Activated T-cell treated with anti-CD3 and anti-CD28 coated beads, Interleukin-2, amount 50 U/mL, for 4 hours (primary cell): ENCODE measurements at regions not wholly inside any gene's neighbourhood (a gene's known extent, or its start where the extent isn't known, plus 50 kb on each side); places are given as distances from the start of the nearest gene placed in this dataset.

Experiments
- ATAC-seq, 2 donors: fragments of 200-7000 bp; cut with Tn5 transposase; one replicate each; pipeline ENCODE4 v1.10.0; 2021
- DNase-seq: peaks from one replicate; pipeline ENCODE4 v3.0.0-alpha.2; 2020
- H3K27me3 Mint-ChIP-seq: one replicate; pipeline ENCODE4 v1.8.0; 2021; ENCODE audit warnings: low read depth, mixed read lengths
- H3K36me3 Mint-ChIP-seq: one replicate; pipeline ENCODE4 v1.8.0; 2022; ENCODE audit warnings: mixed read lengths; ENCODE audit not compliant: insufficient read depth
- H3K4me1 Mint-ChIP-seq: one replicate; pipeline ENCODE4 v1.8.0; 2021; ENCODE audit warnings: low read depth, mixed read lengths
- H3K4me3 Mint-ChIP-seq: one replicate; pipeline ENCODE4 v1.8.0; 2021; ENCODE audit warnings: mild to moderate bottlenecking, moderate library complexity, mixed read lengths
- H3K9me3 Mint-ChIP-seq: one replicate; pipeline ENCODE4 v1.8.0; 2021; ENCODE audit warnings: mixed read lengths

DNA sequence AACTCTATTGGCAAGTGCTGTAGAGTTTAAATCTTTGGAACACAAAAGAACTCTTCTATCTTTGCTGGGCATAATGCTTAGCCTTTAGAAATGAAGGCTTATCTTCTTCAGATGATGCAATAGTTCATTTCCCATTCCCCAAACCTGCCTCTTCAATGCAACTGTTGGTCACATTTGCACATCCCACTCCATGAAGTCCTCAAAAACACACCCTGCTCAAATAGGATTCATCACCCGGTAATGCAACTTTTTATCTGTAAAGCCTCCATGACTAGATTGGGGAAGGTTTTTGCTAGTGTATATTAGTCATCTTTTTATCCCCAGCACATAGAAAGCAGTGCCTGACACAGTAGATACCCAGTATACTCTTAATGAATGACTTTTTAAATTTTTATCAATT is 376.4 kb downstream of the RBM43 start:
- Mint-ChIP-seq H3K4me1 (no peaks in the 10 kb centered on the region), H3K4me3 (no peak overlapping the region), H3K36me3 (no peaks in the 10 kb centered on the region), H3K27me3 (no peaks in the 10 kb centered on the region), H3K9me3 (no peaks in the 10 kb centered on the region)
- ATAC-seq (no peak), DNase-seq (no peak)

DNA sequence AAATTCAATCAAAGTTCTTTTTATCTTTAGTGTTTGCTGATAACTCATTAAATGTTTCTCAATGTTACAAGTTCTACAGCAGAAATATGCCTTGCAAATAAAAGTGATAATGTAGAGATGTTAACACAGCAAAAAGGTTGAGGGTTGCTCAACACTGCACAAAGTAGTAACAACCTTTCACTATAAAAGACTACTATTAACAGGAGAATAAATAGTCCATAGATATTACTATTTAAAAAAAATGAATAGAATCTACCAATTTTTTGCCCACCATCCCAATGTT is 378.1 kb downstream of the RBM43 start:
- Mint-ChIP-seq H3K4me1 (no peaks in the 10 kb centered on the region), H3K9me3 (no peaks in the 10 kb centered on the region), H3K27me3 (no peaks in the 10 kb centered on the region), H3K36me3 (no peaks in the 10 kb centered on the region), H3K4me3 (no peak overlapping the region)
- DNase-seq, result no peak
- no peak for ATAC-seq

DNA sequence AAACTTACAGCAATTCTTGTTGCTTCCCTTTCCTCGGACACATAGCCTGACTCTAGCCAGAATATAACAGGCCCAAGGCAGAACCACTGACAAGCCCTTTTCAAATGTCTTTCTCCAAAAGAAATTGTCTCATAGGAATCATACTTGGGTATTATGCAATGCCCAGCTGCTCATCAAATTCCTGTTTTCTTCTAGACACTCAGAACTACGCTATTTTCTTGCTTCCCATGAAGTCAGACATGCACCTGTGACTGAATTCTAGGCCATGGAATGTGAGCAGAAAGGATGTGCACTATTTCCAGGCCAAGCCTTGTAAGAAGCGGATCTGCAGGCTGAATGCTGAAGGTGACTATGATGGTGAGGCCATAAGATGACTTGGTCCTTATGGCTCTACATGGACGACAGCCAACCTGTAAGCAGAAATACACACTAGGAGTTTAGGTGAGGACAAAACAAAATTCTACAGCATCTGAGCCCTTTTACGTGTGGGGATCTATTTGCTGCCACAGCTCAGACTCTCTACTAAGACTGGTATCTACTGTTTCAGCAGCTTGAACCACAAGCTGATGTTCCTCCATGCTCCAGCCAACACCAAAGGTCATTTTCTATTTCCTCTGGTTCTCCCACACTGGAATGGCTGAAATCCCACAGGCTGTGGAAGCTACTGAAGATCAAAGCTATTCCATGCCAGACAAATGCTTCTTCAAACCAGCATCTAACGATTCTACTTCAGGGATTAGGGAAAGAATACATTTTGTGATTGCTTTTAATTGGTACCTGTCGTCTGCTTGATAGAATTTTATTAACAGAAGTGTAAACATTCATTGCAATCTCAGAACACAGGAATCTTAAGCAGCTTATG is 378.7 kb downstream of the RBM43 start:
- H3K27me3 Mint-ChIP-seq, result no peaks in the 10 kb centered on the region
- H3K36me3 Mint-ChIP-seq, result no peaks in the 10 kb centered on the region
- H3K9me3 Mint-ChIP-seq, result no peaks in the 10 kb centered on the region
- H3K4me3 Mint-ChIP-seq, result no peak overlapping the region
- H3K4me1 Mint-ChIP-seq, result no peaks in the 10 kb centered on the region
- DNase-seq, result no peak
- no peak for ATAC-seq

DNA sequence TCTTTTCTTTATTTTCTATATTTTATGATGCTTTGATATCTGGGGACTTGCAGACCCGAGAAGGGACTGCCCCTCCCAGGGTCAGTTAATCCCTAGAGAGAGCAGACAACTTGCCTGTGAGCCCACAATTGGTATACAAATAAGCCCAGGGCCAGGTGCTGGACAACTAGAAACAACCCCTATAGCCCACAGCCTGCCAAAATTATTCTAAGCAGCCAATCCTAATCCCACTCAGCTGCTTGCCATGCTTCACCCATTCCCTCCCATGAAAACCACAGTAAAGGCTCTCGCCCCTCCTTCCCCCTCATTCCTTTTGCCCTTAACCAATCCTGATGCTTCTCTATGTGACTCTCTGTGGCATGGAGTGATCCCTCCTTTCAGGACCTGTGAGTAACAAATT is 380.7 kb downstream of the RBM43 start:
- H3K9me3 Mint-ChIP-seq, result no peaks in the 10 kb centered on the region
- no peaks in the 10 kb centered on the region for H3K36me3 Mint-ChIP-seq
- H3K4me3 Mint-ChIP-seq, result no peak overlapping the region
- H3K27me3 Mint-ChIP-seq, result no peaks in the 10 kb centered on the region
- ATAC-seq (no peak), DNase-seq (no peak)
- no peaks in the 10 kb centered on the region for H3K4me1 Mint-ChIP-seq

DNA sequence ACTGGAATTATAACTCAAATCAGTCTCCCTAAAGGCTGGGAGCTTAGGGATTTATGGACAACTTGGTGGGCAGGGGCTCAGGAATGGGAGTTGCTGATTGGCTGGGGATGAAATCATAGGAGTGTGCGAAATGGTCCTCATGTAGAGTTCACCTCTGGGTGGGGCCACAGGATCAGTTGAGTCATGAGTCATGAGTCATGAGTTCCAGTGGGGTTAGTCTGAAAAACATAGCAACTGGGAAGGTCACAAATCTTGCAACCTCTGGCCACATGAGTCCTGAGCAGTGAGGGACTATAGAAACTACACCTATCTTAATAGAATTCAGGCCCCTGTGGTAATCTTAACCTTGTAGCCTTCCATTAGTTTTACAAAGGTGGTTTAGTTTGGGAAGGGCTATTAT is 383.3 kb downstream of the RBM43 start:
- Mint-ChIP-seq H3K9me3 (no peaks in the 10 kb centered on the region), H3K27me3 (no peaks in the 10 kb centered on the region), H3K36me3 (no peaks in the 10 kb centered on the region), H3K4me1 (no peaks in the 10 kb centered on the region), H3K4me3 (no peak overlapping the region)
- ATAC-seq (no peak), DNase-seq (no peak)

DNA sequence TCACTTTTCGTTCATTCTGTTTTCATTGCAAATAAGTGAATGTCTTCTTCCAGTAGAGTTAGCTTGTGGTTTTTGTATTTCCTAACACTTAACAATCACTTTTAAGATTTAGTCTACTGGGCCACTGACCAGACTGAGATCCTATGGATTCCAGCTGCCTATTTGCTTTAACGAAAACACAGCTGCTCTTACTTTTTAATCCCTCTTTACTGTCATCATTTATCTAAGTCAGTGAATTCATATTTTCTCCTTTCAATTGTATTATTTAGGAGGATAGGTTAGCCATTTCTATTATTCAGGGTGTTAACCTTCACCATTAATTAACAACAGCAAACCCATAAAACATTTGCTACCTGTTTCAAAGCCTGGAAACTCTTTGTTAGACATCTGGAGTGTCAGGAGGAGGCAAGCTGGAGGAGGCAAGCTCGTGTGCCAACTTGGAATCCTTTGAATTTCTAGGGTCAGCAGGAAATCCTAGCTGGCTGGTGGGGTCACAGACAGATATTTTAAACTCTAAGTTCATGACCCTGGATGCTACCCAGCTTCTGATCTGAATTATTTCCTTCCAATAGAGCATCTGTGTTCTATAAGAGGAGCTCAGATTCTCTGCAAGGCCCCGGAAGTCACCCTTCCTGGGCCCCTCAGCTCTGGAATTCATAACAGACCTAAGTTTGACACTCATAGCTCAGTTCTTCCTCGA is 385.3 kb downstream of the RBM43 start:
- H3K4me3 Mint-ChIP-seq, result no peak overlapping the region
- DNase-seq (no peak), ATAC-seq (no peak)
- H3K36me3 Mint-ChIP-seq, result no peaks in the 10 kb centered on the region
- no peaks in the 10 kb centered on the region for H3K4me1 Mint-ChIP-seq
- no peaks in the 10 kb centered on the region for H3K27me3 Mint-ChIP-seq
- no peaks in the 10 kb centered on the region for H3K9me3 Mint-ChIP-seq

DNA sequence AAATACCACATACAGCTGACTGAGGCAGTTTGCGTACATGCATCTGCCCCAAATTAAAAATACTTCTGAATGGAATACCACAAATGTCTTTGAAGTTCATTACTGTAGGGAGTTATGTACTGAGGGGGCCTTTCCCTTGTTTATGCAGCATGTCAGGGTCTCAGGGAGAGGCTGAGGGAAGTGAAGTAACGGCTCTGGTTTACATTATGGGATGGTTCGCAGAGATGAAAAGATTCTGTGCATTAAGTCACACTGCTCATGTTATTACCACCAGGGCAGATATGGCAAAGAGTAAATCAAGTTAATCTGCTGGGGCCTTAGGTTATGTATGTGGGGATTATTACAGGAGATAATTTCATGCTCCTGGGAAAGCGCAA is 385.9 kb upstream of the RND3 start:
- Mint-ChIP-seq H3K4me3 (no peak overlapping the region), H3K4me1 (no peaks in the 10 kb centered on the region), H3K27me3 (no peaks in the 10 kb centered on the region), H3K36me3 (no peaks in the 10 kb centered on the region), H3K9me3 (no peaks in the 10 kb centered on the region)
- DNase-seq, result no peak
- ATAC-seq, result no peak

DNA sequence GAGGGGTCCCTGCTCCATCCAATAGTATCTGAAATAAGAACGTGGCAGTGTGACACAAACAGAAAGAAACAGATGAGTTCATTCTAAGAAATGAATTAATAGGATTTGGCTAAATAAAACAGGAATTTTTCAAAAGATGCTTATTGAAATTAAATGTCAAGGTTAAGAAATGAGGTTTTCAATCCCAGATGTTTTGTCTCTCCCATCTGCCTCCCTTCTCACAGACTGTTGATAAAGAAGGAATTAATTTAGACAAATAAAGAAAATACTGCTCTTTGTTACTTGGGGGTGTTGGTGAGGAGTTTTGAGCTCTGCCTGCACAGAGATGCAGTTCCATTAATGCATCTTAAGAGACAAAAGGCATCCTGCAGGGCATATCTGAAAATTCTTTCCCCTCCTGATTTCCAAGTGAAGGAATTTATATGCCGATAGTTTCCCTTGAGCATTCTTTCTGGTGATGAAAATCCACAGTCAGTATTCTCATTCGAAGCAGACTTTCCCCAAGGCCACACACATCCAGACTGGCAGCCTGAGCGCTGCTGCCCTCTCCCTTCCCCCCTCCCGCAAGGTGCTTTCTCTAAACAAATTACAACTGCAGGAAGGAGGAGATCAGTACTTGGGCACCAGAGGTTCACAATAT is 385.4 kb upstream of the RND3 start:
- DNase-seq (no peak), ATAC-seq (no peak)
- Mint-ChIP-seq H3K4me3 (no peak overlapping the region), H3K36me3 (no peaks in the 10 kb centered on the region), H3K27me3 (no peaks in the 10 kb centered on the region), H3K9me3 (no peaks in the 10 kb centered on the region), H3K4me1 (no peaks in the 10 kb centered on the region)

DNA sequence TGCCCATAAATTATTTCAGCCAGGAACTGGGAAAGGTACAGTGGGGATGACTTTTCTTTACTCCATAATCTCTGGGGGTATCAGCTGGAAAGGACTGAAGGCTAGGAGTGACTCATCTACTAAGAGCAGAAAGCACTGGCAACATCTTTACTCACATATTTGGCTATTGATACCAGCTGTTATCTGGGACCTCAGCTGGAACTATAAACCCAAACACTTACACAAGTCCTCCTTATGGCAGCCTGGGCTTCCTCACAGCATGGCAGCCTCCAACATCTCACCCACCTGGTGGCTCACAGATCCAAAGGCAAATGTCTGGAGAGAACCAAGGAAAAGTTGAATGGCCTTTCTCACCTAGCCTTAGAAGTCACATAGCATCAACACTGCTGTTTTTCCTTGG is 379.0 kb upstream of the RND3 start:
- DNase-seq (no peak), ATAC-seq (no peak)
- no peaks in the 10 kb centered on the region for H3K27me3 Mint-ChIP-seq
- H3K4me1 Mint-ChIP-seq, result no peaks in the 10 kb centered on the region
- peaks cover 6% of the 10 kb centered on the region for H3K9me3 Mint-ChIP-seq
- no peak overlapping the region for H3K4me3 Mint-ChIP-seq
- no peaks in the 10 kb centered on the region for H3K36me3 Mint-ChIP-seq

DNA sequence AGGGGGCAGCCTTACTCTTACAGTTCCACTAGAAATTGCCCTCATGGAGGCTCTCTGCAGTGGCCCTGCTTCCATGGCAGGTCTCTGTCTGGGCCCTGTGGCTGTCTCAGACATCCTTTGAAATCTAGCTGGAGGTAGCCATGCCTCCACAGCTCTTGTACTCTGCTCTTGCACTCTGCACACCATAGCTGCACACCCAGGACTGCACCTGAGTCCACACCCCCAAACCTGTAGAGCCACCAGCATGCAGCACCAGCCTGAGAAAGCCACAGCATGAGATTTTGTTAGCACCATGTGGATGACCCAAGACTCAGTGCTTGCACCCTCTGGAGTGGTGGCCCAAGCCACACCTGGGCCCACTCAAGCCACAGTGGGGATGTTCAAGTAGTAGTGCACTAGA is 376.2 kb upstream of the RND3 start:
- H3K36me3 Mint-ChIP-seq, result no peaks in the 10 kb centered on the region
- ATAC-seq, result no peak
- peaks cover 6% of the 10 kb centered on the region for H3K9me3 Mint-ChIP-seq
- no peak for DNase-seq
- no peak overlapping the region for H3K4me3 Mint-ChIP-seq
- H3K27me3 Mint-ChIP-seq, result no peaks in the 10 kb centered on the region
- no peaks in the 10 kb centered on the region for H3K4me1 Mint-ChIP-seq

DNA sequence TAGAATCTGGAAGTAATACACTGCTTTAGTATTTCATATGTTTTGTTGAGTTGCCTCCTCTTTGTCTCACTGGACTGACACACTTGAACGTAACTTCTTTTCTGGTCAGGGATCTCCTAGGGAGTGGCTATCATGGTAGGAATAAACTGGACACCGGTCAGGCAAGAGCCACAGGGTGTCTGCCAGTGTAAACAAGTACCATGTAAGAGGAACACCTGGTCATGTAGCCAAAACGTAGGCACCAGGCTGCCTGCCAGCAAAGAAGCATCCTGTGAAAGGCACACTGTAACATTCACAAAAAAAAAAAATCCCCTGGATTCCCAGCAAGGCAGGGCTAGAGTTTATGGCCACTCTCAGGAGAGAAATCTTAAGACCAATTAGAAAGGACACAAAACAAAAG is 372.8 kb upstream of the RND3 start:
- ATAC-seq (no peak), DNase-seq (no peak)
- Mint-ChIP-seq H3K36me3 (no peaks in the 10 kb centered on the region), H3K27me3 (no peaks in the 10 kb centered on the region), H3K4me1 (no peaks in the 10 kb centered on the region), H3K9me3 (peaks cover 6% of the 10 kb centered on the region), H3K4me3 (no peak overlapping the region)

DNA sequence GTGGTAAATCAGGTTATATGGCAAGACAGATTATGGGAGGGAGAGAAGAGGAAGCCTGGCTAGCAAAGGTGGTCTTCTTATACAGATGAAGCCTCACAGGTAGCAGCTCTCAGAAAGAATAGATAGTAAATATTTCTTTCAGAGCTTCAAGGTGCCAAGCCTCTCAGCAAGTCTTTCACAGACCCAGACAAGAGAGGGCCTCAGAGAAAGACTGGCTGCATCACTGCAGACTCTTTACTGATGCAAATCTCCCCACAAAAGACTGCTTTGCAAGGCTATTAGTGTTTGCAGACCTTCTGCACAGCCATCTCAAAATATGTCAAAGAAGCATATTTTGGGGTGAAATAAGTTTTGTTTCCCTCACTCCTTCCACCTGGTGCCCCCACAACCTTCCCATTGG is 372.4 kb upstream of the RND3 start:
- peaks cover 4% of the 10 kb centered on the region for H3K9me3 Mint-ChIP-seq
- H3K4me1 Mint-ChIP-seq, result no peaks in the 10 kb centered on the region
- ATAC-seq (no peak), DNase-seq (no peak)
- H3K27me3 Mint-ChIP-seq, result no peaks in the 10 kb centered on the region
- H3K4me3 Mint-ChIP-seq, result no peak overlapping the region
- H3K36me3 Mint-ChIP-seq, result no peaks in the 10 kb centered on the region

DNA sequence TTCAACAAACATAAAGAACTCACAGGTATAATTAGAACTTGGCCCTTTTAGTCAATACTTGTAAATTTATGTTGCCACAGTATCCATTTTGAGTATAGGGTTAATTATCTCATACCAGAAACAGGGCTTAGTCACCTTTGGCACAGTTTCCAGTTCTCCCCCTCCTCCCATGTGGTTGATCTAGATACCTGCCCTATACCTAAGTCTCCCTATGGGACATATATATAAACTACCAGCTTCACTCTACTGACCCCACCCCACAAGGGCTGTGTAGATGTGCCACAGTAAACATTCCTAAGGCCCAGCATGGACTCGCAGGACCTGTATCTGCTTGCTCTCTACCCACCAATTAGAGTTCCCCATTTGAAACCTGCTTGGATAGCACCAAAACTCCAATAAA is 371.7 kb upstream of the RND3 start:
- DNase-seq (no peak), ATAC-seq (no peak)
- Mint-ChIP-seq H3K4me1 (no peaks in the 10 kb centered on the region), H3K27me3 (no peaks in the 10 kb centered on the region), H3K4me3 (no peak overlapping the region), H3K9me3 (no peaks in the 10 kb centered on the region), H3K36me3 (no peaks in the 10 kb centered on the region)

DNA sequence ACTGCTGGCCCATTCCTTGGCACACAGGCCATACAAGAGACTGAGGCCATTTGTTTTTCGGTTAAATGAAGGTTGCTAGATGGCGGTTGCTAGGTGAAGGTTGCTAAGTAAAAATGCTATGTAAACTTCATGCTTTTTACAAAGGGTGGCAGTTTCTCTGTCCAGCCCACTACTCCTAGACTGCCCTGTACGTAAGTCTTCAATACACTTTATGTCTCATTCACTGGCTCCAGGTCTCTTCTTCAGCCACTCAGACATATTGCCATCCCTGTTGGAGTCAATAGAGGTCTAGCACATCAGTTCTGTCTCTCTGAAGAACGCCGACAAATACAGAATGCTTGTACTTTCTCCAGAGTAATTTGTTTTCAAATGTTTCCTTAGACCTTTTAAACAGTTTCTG is 370.9 kb upstream of the RND3 start:
- ATAC-seq (no peak), DNase-seq (no peak)
- Mint-ChIP-seq H3K27me3 (no peaks in the 10 kb centered on the region), H3K9me3 (no peaks in the 10 kb centered on the region), H3K4me3 (no peak overlapping the region), H3K4me1 (no peaks in the 10 kb centered on the region), H3K36me3 (no peaks in the 10 kb centered on the region)

DNA sequence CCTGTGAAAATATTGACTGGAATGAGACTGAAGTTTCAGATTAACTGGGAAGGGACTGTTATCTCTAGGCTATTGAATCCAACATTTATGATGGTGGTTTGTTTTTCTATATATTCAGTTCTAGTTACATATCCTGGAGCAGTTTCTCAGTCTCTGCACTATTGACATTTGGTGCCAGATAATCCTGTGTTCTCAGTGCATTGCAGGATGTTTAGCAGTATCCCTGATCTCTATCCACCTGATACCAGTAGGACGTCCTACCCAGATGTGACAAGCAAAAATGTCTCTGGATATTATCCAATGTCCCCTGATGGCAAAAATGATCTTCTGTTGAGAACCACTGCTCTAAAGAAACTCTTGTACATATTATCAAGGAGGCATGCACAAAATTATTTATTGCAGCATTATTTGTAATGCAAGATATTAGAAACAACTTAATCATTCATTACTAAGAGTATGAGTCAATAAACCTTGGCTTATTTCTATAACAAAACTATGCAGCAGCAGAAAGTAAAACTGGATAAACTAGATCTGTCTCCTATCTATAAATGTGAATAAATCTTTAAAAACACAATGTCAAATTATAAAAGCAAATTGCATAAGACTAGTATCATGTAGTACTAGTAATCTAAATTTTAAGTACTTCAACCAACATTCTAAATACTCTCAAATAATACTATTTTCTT is 369.3 kb upstream of the RND3 start:
- Mint-ChIP-seq H3K4me3 (no peak overlapping the region), H3K36me3 (no peaks in the 10 kb centered on the region), H3K9me3 (no peaks in the 10 kb centered on the region), H3K27me3 (no peaks in the 10 kb centered on the region), H3K4me1 (no peaks in the 10 kb centered on the region)
- ATAC-seq, result no peak
- DNase-seq, result no peak
